T1000 (cell line): ENCODE measurements at regions not wholly inside any gene's neighbourhood (a gene's known extent, or its start where the extent isn't known, plus 50 kb on each side); places are given as distances from the start of the nearest gene placed in this dataset.
"Not testable (repeated sequence)": the region's sequence is repeated elsewhere in the genome, so short reads cannot be mapped to it uniquely, and the experiment has no call there.

ENCODE experiments used
- DNase-seq: peaks from one replicate; lab custom pipeline; 2025; ENCODE audit warnings: mixed read lengths; lab: John Stamatoyannopoulos, UW

DNA sequence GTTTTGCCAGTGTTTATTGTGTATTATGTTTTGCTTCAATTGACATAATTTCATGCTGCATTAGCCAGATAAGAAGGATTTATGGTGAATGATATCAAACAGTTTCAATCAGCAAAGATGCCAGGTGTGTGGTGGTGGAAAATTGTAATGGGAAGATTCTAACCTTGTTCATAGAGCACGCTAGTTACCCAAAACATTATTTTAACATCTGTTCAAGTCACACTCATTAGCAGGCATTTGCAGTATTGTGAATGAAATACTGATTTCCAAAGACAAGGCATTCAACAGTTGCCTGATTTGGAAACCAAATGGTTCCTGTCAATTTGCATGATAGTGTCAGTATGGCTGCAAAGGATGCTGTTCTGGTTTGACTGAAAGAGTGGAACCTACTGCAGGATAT, 129.7 kb downstream of the EPC1 start:
- DNase-seq = no peak

DNA sequence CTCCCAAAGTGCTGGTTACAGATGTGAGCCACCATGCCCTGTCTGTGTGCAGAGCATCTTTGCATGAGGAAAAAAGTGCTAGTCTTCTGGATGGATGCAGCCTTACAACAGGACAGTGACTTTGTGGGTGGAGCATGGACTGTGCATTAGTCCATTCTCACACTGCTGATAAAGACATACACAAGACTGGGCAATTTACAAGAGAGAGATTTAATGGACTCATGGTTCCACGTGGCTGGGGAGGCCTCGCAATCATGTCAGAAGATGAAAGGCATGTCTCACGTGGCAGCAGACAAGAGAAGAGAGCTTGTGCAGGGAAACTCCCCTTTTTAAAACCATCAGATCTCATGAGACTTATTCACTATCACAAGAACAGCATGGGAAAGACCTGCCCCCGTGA, 133.1 kb downstream of the EPC1 start:
- DNase-seq = not testable (repeated sequence)

DNA sequence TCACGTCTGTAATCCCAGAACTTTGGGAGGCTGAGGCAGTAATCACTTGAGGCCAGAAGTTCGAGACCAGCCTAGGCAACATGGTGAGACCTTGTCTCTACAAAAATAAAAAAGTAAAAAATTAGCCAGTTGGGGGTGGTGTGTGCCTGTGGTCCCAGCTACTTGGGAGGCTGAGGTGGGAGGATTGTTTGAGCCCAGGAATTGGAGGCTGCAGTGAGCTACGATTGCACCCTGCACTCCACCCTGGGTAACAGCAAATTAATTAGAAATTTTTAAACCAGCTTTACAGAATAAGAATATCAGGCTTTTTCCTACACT, 136.0 kb downstream of the EPC1 start:
- DNase-seq = no peak

DNA sequence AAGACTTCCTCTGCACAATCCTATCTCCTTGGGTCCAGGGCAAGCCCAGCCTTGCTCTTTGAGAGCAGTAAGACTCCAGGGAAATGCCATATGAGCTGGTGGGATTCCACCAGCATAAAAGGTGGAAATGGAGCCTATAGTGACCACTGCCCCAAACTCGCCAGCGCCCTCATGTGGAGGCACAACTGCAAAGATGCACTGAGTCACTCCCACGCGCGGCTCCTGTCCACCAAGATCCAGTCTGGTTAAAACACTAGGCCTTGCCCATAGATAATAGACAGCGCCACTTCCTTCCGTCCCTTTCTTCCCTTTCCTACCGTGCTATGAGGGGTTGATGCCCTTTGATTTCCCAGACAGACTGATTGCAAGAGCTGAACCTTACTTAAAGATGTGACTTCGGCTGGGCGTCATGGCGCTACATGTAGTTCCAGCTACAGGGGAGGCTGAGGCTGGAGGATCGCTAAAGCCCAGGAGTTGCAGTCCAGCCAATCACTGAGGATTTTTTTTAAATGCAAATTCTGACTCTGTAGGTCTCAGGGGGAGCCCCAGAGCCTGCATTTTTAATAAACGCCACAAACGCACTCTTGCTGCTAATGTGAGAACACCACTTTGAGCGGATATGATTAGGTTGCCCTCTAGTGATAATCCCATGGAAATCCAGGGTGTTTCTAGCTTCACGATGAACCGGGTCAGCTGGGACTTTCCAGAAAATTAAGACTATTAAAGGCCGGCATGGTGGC, 136.5 kb downstream of the EPC1 start:
- no peak for DNase-seq

DNA sequence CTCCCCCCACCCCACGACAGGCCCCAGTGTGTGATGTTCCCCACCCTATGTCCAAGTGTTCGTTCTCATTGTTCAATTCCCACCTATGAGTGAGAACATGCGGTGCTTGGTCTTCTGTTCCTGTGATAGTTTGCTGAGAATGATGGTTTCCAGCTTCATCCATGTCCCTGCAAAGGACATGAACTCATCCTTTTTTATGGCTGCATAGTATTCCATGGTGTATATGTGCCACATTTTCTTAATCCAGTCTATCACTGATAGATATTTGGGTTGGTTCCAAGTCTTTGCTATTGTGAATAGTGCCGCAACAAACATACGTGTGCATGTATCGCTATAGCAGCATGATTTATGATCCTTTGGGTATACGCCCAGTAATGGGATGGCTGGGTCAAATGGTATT, 139.0 kb downstream of the EPC1 start:
- DNase-seq = not testable (repeated sequence)

DNA sequence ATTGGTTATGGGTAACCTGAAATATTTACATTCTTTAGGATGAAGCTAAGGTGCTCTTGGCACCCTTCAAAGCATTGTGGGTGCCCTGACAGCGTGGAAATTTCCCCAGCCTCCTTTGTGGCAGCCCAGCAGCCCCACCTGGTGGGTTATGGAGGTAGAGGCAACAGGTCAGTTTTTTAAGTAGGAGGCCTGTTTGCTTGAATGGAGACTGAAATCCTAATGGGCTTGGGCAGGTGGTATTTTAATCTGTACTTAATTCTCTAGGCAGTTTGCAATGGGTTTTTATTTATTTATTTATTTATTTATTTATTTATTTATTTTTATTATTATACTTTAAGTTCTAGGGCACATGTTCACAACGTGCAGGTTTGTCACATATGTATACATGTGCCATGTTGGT, 139.4 kb downstream of the EPC1 start:
- DNase-seq = peak; percentile 6

DNA sequence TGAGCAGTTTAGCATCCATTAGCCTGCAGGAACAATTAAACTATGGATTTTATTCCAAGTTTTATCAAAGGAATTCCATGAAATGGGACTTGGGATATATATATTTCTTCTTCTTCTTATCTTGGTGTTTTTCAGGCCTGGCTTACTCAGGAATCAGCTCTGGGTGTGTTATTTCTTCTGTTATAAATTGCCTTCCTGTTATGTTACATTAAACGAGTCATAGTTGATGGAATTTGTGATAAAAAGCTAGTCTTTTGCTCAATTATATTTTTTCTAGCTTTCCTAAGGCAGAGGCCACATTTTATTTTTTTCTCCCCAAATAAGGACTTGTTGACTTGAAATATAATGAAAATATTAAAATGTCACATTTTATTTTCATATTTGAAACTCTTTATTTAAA, 141.3 kb downstream of the EPC1 start:
- no peak for DNase-seq

DNA sequence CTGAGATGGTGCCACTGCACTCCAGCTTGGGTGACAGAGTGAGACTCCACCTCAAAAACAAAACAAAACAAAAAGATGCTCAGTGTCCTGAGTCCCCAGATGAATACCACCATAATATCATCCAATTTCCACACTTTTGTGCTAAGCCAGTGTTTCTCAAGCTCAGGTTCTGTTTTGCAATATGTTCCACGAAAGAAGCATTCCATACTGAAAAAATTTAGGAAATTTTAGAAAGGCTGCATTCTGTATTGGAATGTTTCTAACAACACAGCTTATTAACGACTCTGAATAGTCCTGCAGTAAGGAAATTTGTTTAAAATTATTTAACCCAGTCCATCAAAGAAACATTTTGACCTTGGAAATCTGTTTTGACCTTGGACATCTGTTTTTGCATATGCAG, 142.4 kb downstream of the EPC1 start:
- DNase-seq = no peak

DNA sequence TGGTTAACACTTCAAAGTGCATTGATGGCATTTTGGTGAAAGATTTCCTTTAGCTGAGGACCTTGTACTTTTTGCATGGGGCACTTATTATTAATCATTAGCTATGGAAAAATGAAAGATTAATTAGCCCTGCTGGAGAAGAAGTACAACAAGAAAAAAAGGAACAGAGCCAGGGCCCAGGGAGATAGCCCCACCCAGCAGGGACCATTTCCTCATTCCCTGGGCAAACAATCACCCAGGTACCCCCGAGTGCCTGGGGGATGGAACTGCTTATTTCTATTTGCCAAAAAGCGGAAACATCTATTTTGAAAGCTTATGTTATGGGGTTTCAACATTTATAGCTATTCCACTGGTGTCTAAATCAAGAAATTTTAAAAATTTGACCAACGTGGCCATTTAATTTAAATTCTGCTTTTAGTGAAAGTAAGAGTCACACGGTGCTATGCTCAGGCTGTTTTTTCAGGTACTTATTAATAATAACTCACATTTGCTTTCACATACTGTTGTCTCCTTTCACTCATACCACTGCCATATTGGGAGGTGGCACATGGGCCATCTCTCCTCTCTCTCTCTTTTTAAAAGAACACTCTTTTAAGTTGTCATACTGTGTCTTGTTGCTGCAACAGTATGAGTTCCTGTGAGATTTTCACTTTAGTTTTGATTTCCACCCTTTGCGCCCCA, 143.6 kb upstream of the KIF5B start:
- DNase-seq = no peak

DNA sequence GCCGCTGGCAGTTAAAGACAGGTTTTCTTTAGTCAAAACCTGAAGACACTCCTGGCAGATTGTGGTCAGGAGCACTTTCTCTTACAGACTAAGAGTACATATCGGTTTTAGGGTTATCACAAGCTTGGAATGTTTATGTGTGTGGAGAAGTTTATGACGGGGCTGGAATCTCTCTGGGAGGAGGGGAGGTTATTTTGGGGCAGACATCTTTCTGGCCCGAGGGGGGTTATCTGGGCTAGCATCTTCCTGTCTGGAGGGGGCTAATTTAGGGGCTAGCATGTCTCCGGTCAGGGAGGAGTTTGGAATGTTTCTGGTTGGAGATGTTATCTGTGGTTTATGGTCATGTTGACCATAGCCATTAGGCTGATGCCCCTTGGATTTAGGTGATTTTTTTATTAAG, 141.2 kb upstream of the KIF5B start:
- peak; percentile 47 for DNase-seq

DNA sequence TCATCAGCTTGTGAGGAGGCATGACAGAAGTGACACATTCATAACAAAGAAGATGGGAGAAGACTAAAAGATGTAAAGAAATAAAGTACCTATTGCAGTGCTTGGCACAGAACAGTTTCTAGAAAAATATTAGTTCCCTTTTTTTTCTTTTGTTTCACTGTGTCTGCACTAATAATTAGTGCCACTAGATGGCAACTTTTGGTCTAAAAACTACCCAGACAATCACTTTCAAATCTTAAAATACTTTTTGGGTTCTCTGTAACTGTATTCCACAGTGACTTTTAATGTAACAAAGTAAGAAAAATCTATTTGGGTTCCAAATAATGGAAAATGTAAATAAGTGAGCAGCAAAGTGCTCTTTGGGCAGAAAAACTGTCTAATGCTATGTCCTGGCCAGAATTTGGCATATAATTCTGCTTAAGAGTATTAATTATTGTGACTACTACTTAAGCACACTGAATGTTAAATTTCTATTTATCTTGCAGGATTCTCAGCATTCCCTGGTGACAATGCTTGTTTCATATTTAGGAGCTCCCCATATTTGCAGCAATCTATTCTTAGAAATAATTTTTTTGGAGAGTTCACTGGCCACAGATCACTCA, 134.8 kb upstream of the KIF5B start:
- DNase-seq = no peak

DNA sequence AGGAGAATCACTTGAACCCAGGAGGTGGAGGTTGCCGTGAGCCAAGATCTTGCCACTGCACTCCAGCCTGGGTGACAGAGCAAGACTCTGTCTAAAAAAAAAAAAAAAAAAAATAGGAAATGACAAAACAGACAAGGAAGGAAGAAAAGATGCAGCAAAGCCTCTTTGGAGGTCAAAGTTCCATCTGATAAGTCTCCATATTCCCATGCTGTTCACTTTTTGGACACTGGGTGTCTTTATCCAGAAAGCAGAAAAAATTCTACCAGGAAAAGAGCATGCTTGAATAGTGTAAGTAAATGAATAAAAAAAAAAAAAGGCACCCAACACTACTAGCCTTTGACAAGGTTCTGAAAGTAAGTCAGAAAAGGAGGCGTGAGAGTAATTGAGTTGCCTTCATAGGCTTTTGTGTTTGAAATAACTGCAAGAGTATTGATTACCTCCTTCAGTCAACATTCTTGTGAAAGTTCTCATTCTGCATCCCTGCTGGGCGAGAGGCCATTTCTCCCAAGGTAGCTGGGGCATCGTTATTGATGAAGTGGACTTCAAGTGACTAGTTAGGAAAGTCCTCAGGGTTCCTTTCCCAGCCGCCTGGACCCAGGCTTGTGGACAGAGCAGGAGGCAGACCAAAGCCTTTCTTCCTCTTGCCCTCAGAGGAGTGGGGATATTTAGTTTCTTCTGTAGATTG, 133.3 kb upstream of the KIF5B start:
- DNase-seq = no peak

DNA sequence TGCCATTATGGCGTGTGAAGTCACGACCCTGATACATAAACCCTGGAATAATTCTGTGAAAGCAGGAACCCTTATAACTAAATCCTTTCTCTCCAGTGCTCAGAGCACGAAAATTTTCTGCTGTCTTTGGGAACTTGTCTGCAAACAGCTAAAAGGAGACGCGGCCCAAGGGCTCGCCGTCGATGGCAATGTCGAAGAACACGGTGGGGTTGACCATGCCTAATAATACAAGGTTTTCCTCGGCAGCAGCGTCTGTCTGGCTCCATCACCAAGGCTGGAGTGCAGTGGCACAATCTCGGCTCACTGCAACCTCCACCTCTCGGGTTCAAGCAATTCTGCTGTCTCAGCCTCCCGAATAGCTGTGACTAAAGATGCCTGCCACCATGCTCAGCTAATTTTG, 132.4 kb upstream of the KIF5B start:
- not testable (repeated sequence) for DNase-seq

DNA sequence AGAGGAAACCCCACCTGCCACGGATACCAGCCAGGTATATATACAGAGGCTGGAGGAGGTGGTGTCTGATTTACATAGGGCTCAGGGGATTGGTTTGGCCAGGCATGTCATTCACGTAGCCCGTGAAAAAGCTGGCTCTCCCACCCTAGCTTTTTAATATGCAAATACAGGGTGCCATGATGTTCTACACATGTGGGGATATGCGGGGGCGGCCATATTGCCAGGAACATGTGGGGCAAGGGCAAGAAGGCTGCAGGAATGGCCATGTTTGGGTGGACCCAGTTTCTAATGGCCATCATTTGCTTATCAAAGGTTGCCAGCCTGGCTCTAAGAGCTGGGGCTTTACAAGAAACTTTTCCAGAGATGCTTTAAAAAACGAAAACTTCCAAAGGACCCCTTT, 131.5 kb upstream of the KIF5B start:
- no peak for DNase-seq

DNA sequence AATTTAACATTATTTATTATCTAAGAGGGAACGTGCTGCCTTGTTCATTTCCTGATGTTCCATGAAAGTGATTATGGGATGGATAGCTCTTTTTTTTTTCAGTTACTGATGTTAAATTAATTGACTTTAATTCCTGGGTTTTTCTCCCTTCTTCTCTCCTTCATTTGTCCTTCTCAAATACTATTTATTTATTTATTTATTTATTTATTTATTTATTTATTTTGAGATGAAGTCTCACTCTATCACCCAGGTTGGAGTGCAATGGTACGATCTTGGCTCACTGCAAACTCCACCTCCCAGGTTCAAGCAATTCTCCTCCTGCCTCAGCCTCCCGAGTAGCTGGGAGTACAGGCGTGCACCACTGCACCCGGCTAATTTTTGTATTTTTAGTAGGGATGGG, 127.4 kb upstream of the KIF5B start:
- DNase-seq = not testable (repeated sequence)

DNA sequence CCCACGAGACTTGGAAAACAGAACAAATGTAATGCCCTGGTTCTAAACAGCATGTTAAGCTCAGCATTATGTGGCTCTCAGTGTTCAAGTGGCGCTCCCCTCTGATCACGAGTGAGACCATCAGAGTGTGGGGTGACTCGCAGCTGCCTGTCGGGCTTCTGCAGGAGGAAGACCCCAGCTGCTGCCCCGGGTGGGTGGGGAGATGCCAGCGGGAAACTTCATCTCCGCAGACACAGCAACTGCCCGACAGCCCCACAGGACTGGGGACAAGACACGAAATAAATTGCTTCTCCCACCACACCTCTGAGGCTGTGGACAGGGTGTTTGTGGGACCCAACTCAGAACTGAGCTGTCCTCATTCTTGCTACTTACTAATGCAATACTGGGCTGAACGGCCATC, 126.3 kb upstream of the KIF5B start:
- no peak for DNase-seq

DNA sequence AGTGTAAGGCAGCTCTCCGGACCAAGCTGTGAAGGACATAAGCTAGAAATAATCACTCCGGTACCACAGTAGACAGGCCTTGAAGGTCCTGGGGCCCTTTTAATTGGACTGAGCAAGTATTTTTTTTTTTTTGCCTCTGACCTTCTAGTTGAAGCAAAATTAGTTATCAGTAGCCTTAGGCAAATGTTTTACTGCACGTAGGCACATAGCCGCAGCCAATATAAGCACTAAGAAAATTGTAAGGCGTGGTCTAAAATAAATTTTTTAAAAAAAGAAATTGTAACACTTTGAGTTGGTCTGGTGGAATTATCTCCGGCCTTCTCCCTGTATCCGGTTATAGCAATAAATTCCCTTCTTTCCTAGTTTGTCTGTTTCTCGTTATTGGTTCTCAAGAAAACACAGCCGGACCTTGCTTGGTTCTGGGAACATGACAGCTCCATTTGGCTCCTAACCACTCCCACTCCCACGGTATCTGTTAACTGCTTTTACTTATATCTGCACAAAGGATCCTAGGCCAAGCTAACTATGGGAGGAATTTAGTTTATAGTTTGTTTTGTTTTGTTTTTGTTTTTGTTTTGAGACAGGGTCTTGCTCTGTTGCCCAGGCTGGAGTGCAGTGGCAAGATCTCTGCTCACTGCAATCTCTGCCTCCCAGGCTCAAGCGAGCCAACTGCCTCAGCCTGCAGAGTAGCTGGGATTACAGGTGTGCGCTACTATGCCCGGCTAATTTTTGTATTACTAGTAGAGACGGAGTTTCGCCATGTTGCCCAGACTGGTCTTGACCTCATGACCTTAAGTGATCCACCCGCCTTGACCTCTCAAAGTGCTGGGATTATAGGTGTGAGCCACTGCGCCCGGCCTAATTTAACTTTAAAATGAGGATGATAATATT, 124.4 kb upstream of the KIF5B start:
- DNase-seq = no peak

DNA sequence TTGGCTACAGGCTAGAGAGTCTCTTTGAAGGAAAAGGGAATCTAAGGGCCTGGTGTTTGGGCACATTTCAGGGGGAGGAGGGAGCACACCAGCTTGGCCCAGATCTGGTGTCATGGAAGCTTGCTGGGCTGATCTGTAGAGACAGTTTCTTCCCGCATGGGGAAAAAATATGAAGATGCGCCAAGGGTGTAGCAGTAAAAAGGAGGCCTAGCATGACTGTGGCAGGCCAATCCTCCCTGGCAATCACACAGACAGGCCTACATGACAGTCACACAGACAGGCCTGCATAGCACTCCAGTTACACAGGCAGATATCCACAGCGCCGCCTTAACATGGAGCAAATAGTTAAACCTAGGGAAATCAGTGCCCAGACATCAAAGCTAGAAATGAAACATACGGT, 123.6 kb upstream of the KIF5B start:
- no peak for DNase-seq

DNA sequence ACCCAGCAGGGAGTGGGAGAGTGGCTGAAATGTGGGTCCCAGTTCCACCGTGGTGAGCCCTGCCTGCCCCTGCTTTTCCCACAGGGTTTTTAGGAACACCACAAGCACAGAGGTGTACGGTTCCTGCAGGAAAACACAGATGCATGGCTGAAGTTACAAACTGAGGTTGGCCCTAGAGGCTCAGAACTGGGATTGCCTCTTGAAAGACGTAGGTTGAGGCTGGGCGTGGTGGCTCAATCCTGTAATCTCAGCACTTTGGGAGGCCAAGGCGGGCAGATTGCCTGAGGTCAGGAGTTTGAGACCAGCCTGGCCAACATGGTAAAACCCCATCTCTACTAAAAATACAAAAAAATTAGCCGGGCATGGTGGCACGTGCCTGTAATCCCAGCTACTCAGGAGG, 121.4 kb upstream of the KIF5B start:
- not testable (repeated sequence) for DNase-seq

DNA sequence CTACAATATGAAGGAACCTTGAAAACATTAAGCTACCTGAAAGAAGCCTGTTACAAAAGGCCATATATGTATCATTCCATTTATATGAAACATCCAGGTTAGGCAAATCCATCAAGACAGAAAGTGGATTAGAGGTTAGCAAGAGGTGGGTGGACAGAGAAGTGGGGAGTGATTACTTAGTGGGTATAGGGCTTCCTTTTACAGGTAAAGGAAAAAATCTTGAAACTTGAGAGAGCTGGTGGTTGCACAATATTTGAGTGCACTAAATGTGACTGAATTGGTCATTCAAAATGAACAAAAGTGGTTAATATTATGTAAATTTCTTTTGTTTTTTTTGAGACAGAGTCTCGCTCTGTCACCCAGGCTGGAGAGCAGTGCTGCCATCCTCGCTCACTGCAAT, 119.4 kb upstream of the KIF5B start:
- no peak for DNase-seq

DNA sequence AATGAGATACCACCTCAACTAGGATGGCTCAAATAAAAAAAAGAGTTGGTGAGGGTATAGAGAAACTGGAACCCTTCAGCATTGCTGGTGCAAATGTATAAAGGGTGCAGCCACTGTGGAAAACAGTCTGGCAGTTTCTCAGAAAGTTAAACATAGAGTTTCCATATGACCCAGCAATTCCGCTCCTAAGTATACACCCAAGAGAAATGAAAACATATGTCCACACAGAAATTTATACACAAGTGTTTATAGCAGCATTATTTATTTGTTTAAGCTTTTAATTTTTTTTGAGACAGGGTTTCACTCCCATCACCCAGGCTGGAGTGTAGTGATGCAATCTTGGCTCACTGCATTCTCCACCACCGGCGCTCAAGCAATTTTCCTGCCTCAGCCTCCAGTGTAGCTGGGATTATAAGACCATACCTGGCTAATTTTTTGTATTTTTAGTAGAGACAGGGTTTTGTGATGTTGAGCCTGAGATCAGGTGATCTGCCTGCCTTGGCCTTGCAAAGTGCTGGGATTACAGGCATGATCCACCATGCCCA, 118.2 kb upstream of the KIF5B start:
- no peak for DNase-seq

DNA sequence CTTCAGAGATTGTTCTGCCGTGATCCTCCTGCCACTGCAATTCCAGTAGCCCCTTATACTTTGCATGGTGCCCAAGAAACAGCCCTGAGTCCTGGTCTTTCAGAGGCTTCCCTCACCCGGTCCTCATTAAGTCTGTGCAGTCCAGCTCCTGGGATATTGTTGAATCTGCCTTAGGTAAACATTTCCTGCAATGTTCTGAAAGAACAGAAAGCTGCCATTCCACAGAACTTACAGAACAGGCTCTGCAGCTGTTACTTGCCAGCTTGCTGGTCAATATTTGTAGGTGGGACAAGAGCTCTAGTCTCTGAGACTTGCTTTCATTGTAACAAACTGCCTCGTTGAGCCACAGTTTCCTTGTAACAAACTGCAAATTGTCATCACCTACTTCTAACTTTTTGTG, 115.0 kb upstream of the KIF5B start:
- no peak for DNase-seq
